GM18868 (cell line): ENCODE measurements at regions not wholly inside any gene's neighbourhood (a gene's known extent, or its start where the extent isn't known, plus 50 kb on each side); places are given as distances from the start of the nearest gene placed in this dataset.
"Not testable (repeated sequence)": the region's sequence is repeated elsewhere in the genome, so short reads cannot be mapped to it uniquely, and the experiment has no call there.

ENCODE experiments used
- ATAC-seq: cut with Tn5 transposase; IDR thresholded peaks from one replicate; pipeline ENCODE4 v1.9.1; 2021; ENCODE audit warnings: mild to moderate bottlenecking, moderate library complexity; ENCODE audit not compliant: unreplicated experiment

- ATAC-seq: no peak
These were observed 176.4 kb upstream of the KAZN start for GRCh38 chr1:14421977-14422609.

GRCh38 chr1:14424325-14425002 lies 174.0 kb upstream of the KAZN start:
- ATAC-seq: no peak

- ATAC-seq: no peak
These were observed 171.6 kb upstream of the KAZN start for GRCh38 chr1:14426854-14427253.

GRCh38 chr1:14429577-14429976 lies 168.9 kb upstream of the KAZN start:
- no peak for ATAC-seq

- ATAC-seq: not testable (repeated sequence)
These were observed 165.8 kb upstream of the KAZN start for GRCh38 chr1:14432728-14433127.

GRCh38 chr1:14435368-14436023 lies 163.0 kb upstream of the KAZN start:
- no peak for ATAC-seq

GRCh38 chr1:14437417-14437918 lies 161.0 kb upstream of the KAZN start:
- no peak for ATAC-seq

- ATAC-seq: no peak
These were observed 160.2 kb upstream of the KAZN start for GRCh38 chr1:14438127-14438769.

- ATAC-seq: no peak
These were observed 159.5 kb upstream of the KAZN start for GRCh38 chr1:14439015-14439414.

- ATAC-seq: no peak
These were observed 158.3 kb upstream of the KAZN start for GRCh38 chr1:14440166-14440565.

- no peak for ATAC-seq
These were observed 157.8 kb upstream of the KAZN start for GRCh38 chr1:14440731-14441130.

- no peak for ATAC-seq
These were observed 157.2 kb upstream of the KAZN start for GRCh38 chr1:14441302-14441741.

GRCh38 chr1:14442669-14443068 lies 155.8 kb upstream of the KAZN start:
- no peak for ATAC-seq

GRCh38 chr1:14443164-14443787 lies 155.2 kb upstream of the KAZN start:
- no peak for ATAC-seq

GRCh38 chr1:14451217-14451616 lies 147.3 kb upstream of the KAZN start:
- ATAC-seq: no peak

GRCh38 chr1:14452551-14452950 lies 145.9 kb upstream of the KAZN start:
- no peak for ATAC-seq

GRCh38 chr1:14460173-14460572 lies 138.3 kb upstream of the KAZN start:
- no peak for ATAC-seq

GRCh38 chr1:14462851-14463250 lies 135.6 kb upstream of the KAZN start:
- no peak for ATAC-seq

- no peak for ATAC-seq
These were observed 132.5 kb upstream of the KAZN start for GRCh38 chr1:14466006-14466405.

GRCh38 chr1:14467112-14467511 lies 131.4 kb upstream of the KAZN start:
- no peak for ATAC-seq

- ATAC-seq: no peak
These were observed 129.7 kb upstream of the KAZN start for GRCh38 chr1:14468751-14469150.
